Right lobe of liver (tissue), 6 donors: ENCODE measurements at regions not wholly inside any gene's neighbourhood (a gene's known extent, or its start where the extent isn't known, plus 50 kb on each side); places are given as distances from the start of the nearest gene placed in this dataset.

Experiments used
- ATAC-seq, 4 donors: fragments of 200-7000 bp; cut with Tn5 transposase; one replicate each; pipeline ENCODE4 v1.9.1; 2020; ENCODE audit warnings: mild to moderate bottlenecking in 4 of 4, moderate library complexity in 4 of 4
- DNase-seq, 3 donors: peaks; one replicate each; pipeline ENCODE4 v3.0.0-alpha.2; 2020
- H3K27ac ChIP-seq, 3 donors: fragments of 200-600 bp; one replicate each; pipeline ENCODE4 v1.8.0; 2022
- H3K27me3 ChIP-seq, 2 donors: fragments of 200-600 bp; one replicate each; pipeline ENCODE4 v1.8.0; 2022
- H3K36me3 ChIP-seq, 4 donors: fragments of 200-600 bp; sonication (generic) in 1 of 4; one replicate each; pipeline versions ENCODE4 v1.5.1 to v1.8.0; 2017 to 2022; ENCODE audit warnings: control low read depth in 1 of 4
- H3K4me1 ChIP-seq, 4 donors: fragments of 200-600 bp; sonication (generic) in 1 of 4; one replicate each; pipeline versions ENCODE4 v1.5.1 to v1.8.0; 2017 to 2022; ENCODE audit warnings: control low read depth in 1 of 4
- H3K4me3 ChIP-seq, 3 donors: fragments of 200-600 bp; one replicate each; pipeline ENCODE4 v1.8.0; 2022
- H3K9me3 ChIP-seq, 4 donors: fragments of 200-600 bp; sonication (generic) in 1 of 4; one replicate each; pipeline versions ENCODE4 v1.5.1 to v1.8.0; 2017 to 2022; ENCODE audit warnings: control low read depth in 1 of 4
- POLR2A ChIP-seq: fragments of 450-650 bp; IDR thresholded peaks from one replicate; pipeline ENCODE4 v1.6.1; 2017; ENCODE audit warnings: antibody characterized with exemption, mild to moderate bottlenecking
- WGBS: methylation state at CpG from one replicate; pipeline ENCODE4 v1.1.6; 2018; ENCODE audit warnings: low coverage, low lambda C conversion rate; ENCODE audit not compliant: insufficient coverage; ENCODE audit errors: missing lambda C conversion rate; 5-methylcytosine and 5-hydroxymethylcytosine counted together
- intact Hi-C, 2 donors: fragments of 100-400 bp; cut with DNase I; formaldehyde crosslinking; loops; one replicate each; pipeline versions ENCODE4 v1.11.2 to v1.14.1; 2022
- TF ChIP-seq, protein P1 (sequence below), 4 donors: fragments of 200-600 bp in 3 of 4; fragments of 450-650 bp in 1 of 4; IDR thresholded peaks; one replicate each; pipeline versions ENCODE4 v1.5.1 to v1.8.0; 2016 to 2022; ENCODE audit warnings: antibody characterized with exemption in 4 of 4, mild to moderate bottlenecking in 2 of 4
- donor health status: DM: no; HTN: yes; CAD: no.
- donor health status: DM: no; HTN: no; CAD: no.
- donor health status: DM: no; HTN: no; CAD: no.
- donor health status: DM: no; HTN: yes; CAD: no.
- donor health status: DM: no; HTN: yes; CAD: no.

DNA sequence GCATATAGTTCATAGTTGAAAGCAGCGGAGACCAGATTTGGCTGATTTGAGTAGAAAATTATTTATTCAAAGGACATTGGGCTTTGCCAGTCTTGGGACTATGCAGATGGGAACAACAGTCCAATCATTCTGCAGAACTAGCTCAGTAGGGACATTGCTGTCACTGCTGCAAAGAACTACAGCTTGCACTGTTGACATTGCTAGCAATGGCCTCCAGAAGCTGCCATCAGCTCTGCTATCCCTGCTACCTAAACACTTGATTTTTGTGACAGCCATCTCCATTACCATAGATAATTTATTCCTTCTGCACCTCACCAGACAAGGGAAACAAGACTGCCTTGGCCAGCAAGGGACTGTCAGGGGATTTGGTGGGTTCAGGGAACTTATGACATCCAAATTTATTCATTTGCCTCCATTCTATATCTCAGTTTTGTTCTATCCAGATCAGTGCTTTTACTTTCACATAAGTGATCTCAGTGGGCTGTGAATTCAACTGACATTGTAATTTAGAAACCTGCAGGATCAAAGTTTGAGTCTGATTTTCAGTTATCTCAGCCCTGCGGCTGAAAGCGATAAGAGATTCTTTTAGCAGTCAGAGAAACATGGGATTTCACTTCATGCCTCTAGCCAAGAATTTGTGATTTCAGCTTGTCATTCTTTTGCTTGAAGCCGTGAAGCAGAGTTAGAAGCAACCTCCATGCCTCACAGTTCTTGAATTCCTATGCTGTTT, 136.7 kb upstream of the FBXO33 start:
- DNase-seq, result no peak
- TF ChIP-seq POLR2A, result no peak
- TF ChIP-seq, protein P1, sequence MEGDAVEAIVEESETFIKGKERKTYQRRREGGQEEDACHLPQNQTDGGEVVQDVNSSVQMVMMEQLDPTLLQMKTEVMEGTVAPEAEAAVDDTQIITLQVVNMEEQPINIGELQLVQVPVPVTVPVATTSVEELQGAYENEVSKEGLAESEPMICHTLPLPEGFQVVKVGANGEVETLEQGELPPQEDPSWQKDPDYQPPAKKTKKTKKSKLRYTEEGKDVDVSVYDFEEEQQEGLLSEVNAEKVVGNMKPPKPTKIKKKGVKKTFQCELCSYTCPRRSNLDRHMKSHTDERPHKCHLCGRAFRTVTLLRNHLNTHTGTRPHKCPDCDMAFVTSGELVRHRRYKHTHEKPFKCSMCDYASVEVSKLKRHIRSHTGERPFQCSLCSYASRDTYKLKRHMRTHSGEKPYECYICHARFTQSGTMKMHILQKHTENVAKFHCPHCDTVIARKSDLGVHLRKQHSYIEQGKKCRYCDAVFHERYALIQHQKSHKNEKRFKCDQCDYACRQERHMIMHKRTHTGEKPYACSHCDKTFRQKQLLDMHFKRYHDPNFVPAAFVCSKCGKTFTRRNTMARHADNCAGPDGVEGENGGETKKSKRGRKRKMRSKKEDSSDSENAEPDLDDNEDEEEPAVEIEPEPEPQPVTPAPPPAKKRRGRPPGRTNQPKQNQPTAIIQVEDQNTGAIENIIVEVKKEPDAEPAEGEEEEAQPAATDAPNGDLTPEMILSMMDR (IDR thresholded peaks at IDR 0.05), result no peak
- ATAC-seq, result no peak
- intact Hi-C loops, result no loop called here
- no peak overlapping the region for H3K27ac ChIP-seq
- no peaks in the 10 kb centered on the region for H3K9me3 ChIP-seq
- no peaks in the 10 kb centered on the region for H3K4me1 ChIP-seq
- no peak overlapping the region for H3K4me3 ChIP-seq
- H3K36me3 ChIP-seq, result no peaks in the 10 kb centered on the region
- no peaks in the 10 kb centered on the region for H3K27me3 ChIP-seq
- 64% methylated on average over 4 of the region's 4 CpGs for WGBS

DNA sequence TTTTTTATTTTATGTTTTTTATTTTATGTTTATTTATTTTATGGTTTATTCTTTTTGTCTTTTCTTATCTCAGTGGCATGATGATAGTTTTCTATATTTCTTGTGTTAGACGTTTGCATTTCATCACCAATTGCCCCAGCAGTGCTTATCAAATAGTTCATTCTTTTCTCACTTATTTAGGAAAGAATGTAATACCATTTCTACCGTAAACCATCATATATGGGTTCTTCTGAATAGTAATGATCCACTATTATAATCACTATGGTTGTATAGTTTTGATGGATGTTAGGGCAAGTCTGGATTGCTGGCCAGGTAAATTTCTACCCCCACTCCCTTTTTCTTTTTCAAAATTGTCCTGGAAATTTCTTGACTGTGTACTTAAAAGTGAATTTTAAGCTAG, 134.6 kb upstream of the FBXO33 start:
- no peaks in the 10 kb centered on the region for H3K9me3 ChIP-seq
- H3K27me3 ChIP-seq, result no peaks in the 10 kb centered on the region
- intact Hi-C loops, result no loop called here
- H3K36me3 ChIP-seq, result no peaks in the 10 kb centered on the region
- no peak overlapping the region for H3K4me3 ChIP-seq
- no peaks in the 10 kb centered on the region for H3K4me1 ChIP-seq
- H3K27ac ChIP-seq, result no peak overlapping the region
- TF ChIP-seq, protein P1 (IDR thresholded peaks at IDR 0.05), result no peak
- no peak for TF ChIP-seq POLR2A
- 58% methylated on average over 2 of the region's 2 CpGs for WGBS
- ATAC-seq (no peak), DNase-seq (no peak)

DNA sequence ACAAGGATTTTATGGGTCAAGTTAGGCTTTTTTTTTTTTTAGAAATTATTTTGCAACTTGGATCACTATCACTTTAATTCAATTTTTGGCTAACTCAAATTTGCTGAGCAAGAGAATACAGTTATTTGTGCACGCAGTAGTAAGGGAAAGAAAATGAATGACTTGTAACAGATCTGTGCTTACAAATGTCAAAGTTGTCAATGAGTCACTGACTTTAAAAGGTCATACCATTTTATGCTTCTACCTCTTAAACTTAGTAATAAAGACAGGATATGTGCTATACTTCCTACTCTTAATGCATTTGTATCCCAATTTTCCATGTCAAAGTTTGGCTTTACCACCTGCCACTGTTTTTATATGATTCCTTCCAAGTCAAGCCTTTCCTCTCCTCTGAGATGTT, 131.1 kb upstream of the FBXO33 start:
- H3K36me3 ChIP-seq, result no peaks in the 10 kb centered on the region
- 50% methylated on average over 1 of the region's 1 CpG for WGBS
- no peaks in the 10 kb centered on the region for H3K27me3 ChIP-seq
- peaks cover 0 to 3% (median 0%) of the 10 kb centered on the region in 4 donors for H3K9me3 ChIP-seq
- H3K27ac ChIP-seq, result no peak overlapping the region
- no peak for ATAC-seq
- H3K4me3 ChIP-seq, result no peak overlapping the region
- H3K4me1 ChIP-seq, result no peaks in the 10 kb centered on the region
- DNase-seq, result no peak
- no peak for TF ChIP-seq POLR2A
- TF ChIP-seq, protein P1 (IDR thresholded peaks at IDR 0.05), result no peak
- intact Hi-C loops, result no loop called here

DNA sequence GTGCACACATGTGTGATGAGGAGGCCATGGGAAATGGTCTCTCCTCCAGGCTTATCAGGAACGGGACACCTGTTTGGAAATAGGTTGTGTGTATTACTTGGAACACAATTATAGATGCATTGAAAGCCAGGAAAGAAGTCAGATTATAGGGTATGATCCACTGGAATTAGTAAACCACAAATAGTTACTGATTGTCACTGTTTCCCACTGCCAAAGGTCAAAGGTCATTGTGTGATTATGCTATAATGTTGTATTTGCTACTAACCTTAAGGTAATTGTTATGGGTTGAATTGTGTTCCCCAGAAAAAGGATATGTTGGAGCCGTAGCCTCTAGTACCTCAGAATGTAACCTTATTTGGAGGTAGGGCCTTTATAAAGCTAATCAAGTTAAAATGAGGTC, 129.9 kb upstream of the FBXO33 start:
- no peak for ATAC-seq
- intact Hi-C loops, result no loop called here
- Histone ChIP-seq H3K4me3 (no peak overlapping the region), H3K4me1 (no peaks in the 10 kb centered on the region), H3K27me3 (no peaks in the 10 kb centered on the region), H3K27ac (no peak overlapping the region), H3K9me3 (peaks cover 0 to 3% (median 0%) of the 10 kb centered on the region in 4 donors), H3K36me3 (no peaks in the 10 kb centered on the region)
- 69% methylated on average over 2 of the region's 2 CpGs for WGBS
- no peak for DNase-seq
- no peak for TF ChIP-seq POLR2A
- TF ChIP-seq, protein P1 (IDR thresholded peaks at IDR 0.05), result no peak
